MCF 10A (cell line): ENCODE measurements at regions not wholly inside any gene's neighbourhood (a gene's known extent, or its start where the extent isn't known, plus 50 kb on each side); places are given as distances from the start of the nearest gene placed in this dataset.

ENCODE experiments used
- BruUV-seq: library from RNA; stranded (reverse); fragments of 400-500 nt; replicated peaks from 2 replicates; lab custom pipeline; 2021; lab: Mats Ljungman, UMichigan
- CTCF ChIA-PET: fragments of 300-600 bp; sonication (Branson Sonifier 250); formaldehyde crosslinking; extraction: SDS; loops from one replicate; lab custom pipeline; 2021; ENCODE audit warnings: antibody characterized with exemption, inconsistent platforms; lab: Yijun Ruan, JAX
- POLR2A ChIA-PET: fragments of 300-600, 350-650 bp; sonication (Branson Sonifier 250); formaldehyde crosslinking; extraction: SDS; loops from one replicate; lab custom pipeline; 2020; ENCODE audit warnings: antibody characterized with exemption, inconsistent platforms; lab: Yijun Ruan, JAX
- DNase-seq: peaks from one replicate; pipeline ENCODE4 v3.0.0-alpha.2; 2018; ENCODE audit not compliant: unreplicated experiment
- H3K27ac Mint-ChIP-seq: one replicate; pipeline ENCODE4 v1.8.0; 2022; ENCODE audit warnings: mild to moderate bottlenecking, low read depth, mixed read lengths; ENCODE audit not compliant: unreplicated experiment
- H3K27me3 Mint-ChIP-seq: one replicate; pipeline ENCODE4 v1.8.0; 2022; ENCODE audit warnings: mixed read lengths; ENCODE audit not compliant: insufficient read depth, unreplicated experiment
- H3K36me3 Mint-ChIP-seq: one replicate; pipeline ENCODE4 v1.8.0; 2022; ENCODE audit warnings: mild to moderate bottlenecking, moderate library complexity, mixed read lengths; ENCODE audit not compliant: insufficient read depth, unreplicated experiment
- H3K4me1 Mint-ChIP-seq: one replicate; pipeline ENCODE4 v1.8.0; 2022; ENCODE audit warnings: mixed read lengths; ENCODE audit not compliant: insufficient read depth, unreplicated experiment
- H3K4me3 Mint-ChIP-seq: one replicate; pipeline ENCODE4 v1.8.0; 2022; ENCODE audit warnings: mild to moderate bottlenecking, moderate library complexity, mixed read lengths; ENCODE audit not compliant: unreplicated experiment
- H3K9me3 Mint-ChIP-seq: one replicate; pipeline ENCODE4 v1.8.0; 2022; ENCODE audit warnings: mixed read lengths; ENCODE audit not compliant: unreplicated experiment
- CTCF ChIP-seq: fragments of 200-600 bp; IDR thresholded peaks from one replicate; pipeline ENCODE4 v1.8.0; 2022; ENCODE audit warnings: antibody characterized with exemption, mild to moderate bottlenecking; ENCODE audit not compliant: unreplicated experiment
- intact Hi-C: fragments of 100-400 bp; cut with micrococcal nuclease; formaldehyde crosslinking; loops from 2 replicates; pipeline ENCODE4 v1.14.1; 2022

- H3K36me3 Mint-ChIP-seq = no peaks in the 10 kb centered on the region
- TF ChIP-seq CTCF = no peak
- CTCF ChIA-PET = interaction anchor here (1.0 to 2.3 kb wide), 4 partner anchors 42 to 212 kb away, joined by 3 to 8 read pairs (median 3); no protein-coding TSS in a partner anchor
- no peak for DNase-seq
- intact Hi-C loops = no loop called here
- H3K27me3 Mint-ChIP-seq = no peaks in the 10 kb centered on the region
- H3K9me3 Mint-ChIP-seq = peaks cover 10% of the 10 kb centered on the region
- no TSS peak for BruUV-seq
- H3K27ac Mint-ChIP-seq = no peak overlapping the region
- H3K4me3 Mint-ChIP-seq = no peak overlapping the region
- peaks cover 16% of the 10 kb centered on the region for H3K4me1 Mint-ChIP-seq
- POLR2A ChIA-PET = interaction anchor here (1.3 kb wide), 1 partner anchor 13 kb away, joined by 5 read pairs; no protein-coding TSS in a partner anchor
Measured at GRCh38 chr2:84102274-84102673, 356.8 kb downstream of the SUCLG1 start.

GRCh38 chr2:84088656-84089055 is 370.4 kb downstream of the SUCLG1 start:
- intact Hi-C loops = no loop called here
- H3K27ac Mint-ChIP-seq = no peak overlapping the region
- H3K9me3 Mint-ChIP-seq = peaks cover 8% of the 10 kb centered on the region
- no peak overlapping the region for H3K4me3 Mint-ChIP-seq
- no peak for DNase-seq
- ChIA-PET POLR2A (no interaction called here), CTCF (interaction anchor here (0.6 to 1.3 kb wide), 2 partner anchors 10 to 86 kb away, joined by 3 to 4 read pairs; no protein-coding TSS in a partner anchor)
- no peak for TF ChIP-seq CTCF
- BruUV-seq = no TSS peak
- no peaks in the 10 kb centered on the region for H3K36me3 Mint-ChIP-seq
- H3K27me3 Mint-ChIP-seq = no peaks in the 10 kb centered on the region
- no peaks in the 10 kb centered on the region for H3K4me1 Mint-ChIP-seq

- Mint-ChIP-seq H3K36me3 (no peaks in the 10 kb centered on the region), H3K27me3 (no peaks in the 10 kb centered on the region), H3K4me1 (no peaks in the 10 kb centered on the region), H3K27ac (no peak overlapping the region), H3K4me3 (no peak overlapping the region), H3K9me3 (no peaks in the 10 kb centered on the region)
- no TSS peak for BruUV-seq
- POLR2A ChIA-PET = no interaction called here
- no peak for DNase-seq
- CTCF ChIA-PET = interaction anchor here (0.7 to 1.3 kb wide), 4 partner anchors 8 to 229 kb away, joined by 3 to 5 read pairs (median 4); no protein-coding TSS in a partner anchor
- no peak for TF ChIP-seq CTCF
- intact Hi-C loops = no loop called here
Measured at GRCh38 chr2:84085562-84085961, 373.5 kb downstream of the SUCLG1 start.

- no peak for DNase-seq
- ChIA-PET CTCF (interaction anchor here (0.6 to 1.3 kb wide), 6 partner anchors 10 to 230 kb away, joined by 3 to 5 read pairs (median 4); no protein-coding TSS in a partner anchor), POLR2A (no interaction called here)
- H3K27ac Mint-ChIP-seq = no peak overlapping the region
- H3K36me3 Mint-ChIP-seq = no peaks in the 10 kb centered on the region
- no peaks in the 10 kb centered on the region for H3K4me1 Mint-ChIP-seq
- H3K9me3 Mint-ChIP-seq = no peaks in the 10 kb centered on the region
- BruUV-seq = no TSS peak
- no peak for TF ChIP-seq CTCF
- no peaks in the 10 kb centered on the region for H3K27me3 Mint-ChIP-seq
- no peak overlapping the region for H3K4me3 Mint-ChIP-seq
- intact Hi-C loops = no loop called here
Measured at GRCh38 chr2:84084856-84085255, 374.2 kb downstream of the SUCLG1 start.
